Uterus (tissue), 3 donors: ENCODE measurements at regions not wholly inside any gene's neighbourhood (a gene's known extent, or its start where the extent isn't known, plus 50 kb on each side); places are given as distances from the start of the nearest gene placed in this dataset.

Source experiments
- DNase-seq, 2 donors: peaks; one replicate each; pipeline ENCODE4 v3.0.0-alpha.2; 2019 to 2020
- H3K27ac ChIP-seq, 2 donors: fragments of 200-600 bp; sonication (generic); 1 replicate in 1 of 2; 2 replicates in 1 of 2; pipeline ENCODE4 v1.5.1; 2016 to 2018
- H3K27me3 ChIP-seq, 2 donors: fragments of 200-600 bp; sonication (generic); one replicate each; pipeline ENCODE4 v1.5.1; 2018 to 2019; ENCODE audit warnings: control low read depth in 1 of 2
- H3K36me3 ChIP-seq, 2 donors: fragments of 200-600 bp; sonication (generic); one replicate each; pipeline ENCODE4 v1.5.1; 2019; ENCODE audit warnings: control low read depth in 1 of 2
- H3K4me1 ChIP-seq, 2 donors: fragments of 200-600 bp; sonication (generic); one replicate each; pipeline ENCODE4 v1.5.1; 2018 to 2019; ENCODE audit warnings: control low read depth in 1 of 2
- H3K4me3 ChIP-seq, 2 donors: fragments of 200-600 bp; sonication (generic); 1 replicate in 1 of 2; 2 replicates in 1 of 2; pipeline ENCODE4 v1.5.1; 2018 to 2019; ENCODE audit warnings: mild to moderate bottlenecking in 1 of 2
- H3K9me3 ChIP-seq, 2 donors: fragments of 200-600 bp; sonication (generic); one replicate each; pipeline ENCODE4 v1.5.1; 2019; ENCODE audit warnings: control low read depth in 1 of 2
- CTCF ChIP-seq, 4 experiments: fragments of 200-600 bp in 2 of 4; fragments of 450-650 bp in 2 of 4; sonication (generic) in 2 of 4; IDR thresholded peaks; one replicate each; pipeline ENCODE4 v1.5.1; 2016 to 2019; ENCODE audit warnings: antibody characterized with exemption in 4 of 4, mild to moderate bottlenecking in 2 of 4, moderate library complexity in 1 of 4
- POLR2A ChIP-seq, 2 donors: fragments of 450-650 bp; IDR thresholded peaks; one replicate each; pipeline ENCODE4 v1.6.1; 2016; ENCODE audit warnings: antibody characterized with exemption in 2 of 2, mild to moderate bottlenecking in 1 of 2, moderate library complexity in 1 of 2
- intact Hi-C: fragments of 100-400 bp; cut with DNase I; formaldehyde crosslinking; loops from one replicate; pipeline ENCODE4 v1.15.1; 2023; ENCODE audit warnings: low total_unique reads
- donor health status: DM: yes; HTN: yes; CAD: no.

GRCh38 chr16:86671486-86672178 is 93.3 kb downstream of the FOXL1 start:
- DNase-seq: no peak
- peak overlapping the region in 1 of 2 donors; percentile 14 for H3K27ac ChIP-seq
- no peaks in the 10 kb centered on the region for H3K27me3 ChIP-seq
- intact Hi-C loops: no loop called here
- TF ChIP-seq POLR2A (IDR thresholded peaks at IDR 0.05) (no peak), CTCF (IDR thresholded peaks at IDR 0.05) (no peak)
- no peaks in the 10 kb centered on the region for H3K9me3 ChIP-seq
- no peak overlapping the region for H3K4me3 ChIP-seq
- H3K36me3 ChIP-seq: no peaks in the 10 kb centered on the region
- peaks cover 0 to 3% of the 10 kb centered on the region in 2 donors for H3K4me1 ChIP-seq

GRCh38 chr16:86672179-86672863 is 94.0 kb downstream of the FOXL1 start:
- Histone ChIP-seq H3K27ac (peak overlapping the region in 1 of 2 donors; percentile 14), H3K36me3 (no peaks in the 10 kb centered on the region), H3K4me3 (no peak overlapping the region), H3K4me1 (peaks cover 0 to 3% of the 10 kb centered on the region in 2 donors), H3K27me3 (no peaks in the 10 kb centered on the region), H3K9me3 (no peaks in the 10 kb centered on the region)
- TF ChIP-seq CTCF (IDR thresholded peaks at IDR 0.05) (no peak), POLR2A (IDR thresholded peaks at IDR 0.05) (no peak)
- DNase-seq: no peak
- intact Hi-C loops: no loop called here

- H3K27me3 ChIP-seq: no peaks in the 10 kb centered on the region
- no peak overlapping the region for H3K4me3 ChIP-seq
- no peaks in the 10 kb centered on the region for H3K9me3 ChIP-seq
- intact Hi-C loops: no loop called here
- no peaks in the 10 kb centered on the region for H3K36me3 ChIP-seq
- H3K4me1 ChIP-seq: peaks cover 0 to 3% of the 10 kb centered on the region in 2 donors
- H3K27ac ChIP-seq: no peak overlapping the region
- TF ChIP-seq POLR2A (IDR thresholded peaks at IDR 0.05) (no peak), CTCF (IDR thresholded peaks at IDR 0.05) (no peak)
- DNase-seq: no peak
Measured at GRCh38 chr16:86673090-86673955, 95.0 kb downstream of the FOXL1 start.

- no peak for DNase-seq
- intact Hi-C loops: no loop called here
- Histone ChIP-seq H3K27ac (no peak overlapping the region), H3K9me3 (no peaks in the 10 kb centered on the region), H3K27me3 (no peaks in the 10 kb centered on the region), H3K36me3 (no peaks in the 10 kb centered on the region), H3K4me3 (no peak overlapping the region), H3K4me1 (peaks cover 0 to 3% of the 10 kb centered on the region in 2 donors)
- no peak for TF ChIP-seq POLR2A (IDR thresholded peaks at IDR 0.05)
- TF ChIP-seq CTCF (IDR thresholded peaks at IDR 0.05): no peak
Measured at GRCh38 chr16:86673956-86674453, 95.7 kb downstream of the FOXL1 start.
